BE2C (cell line): ENCODE measurements at regions not wholly inside any gene's neighbourhood (a gene's known extent, or its start where the extent isn't known, plus 50 kb on each side); places are given as distances from the start of the nearest gene placed in this dataset.

Experiments
- DNase-seq: peaks from one replicate; pipeline ENCODE4 v3.0.0-alpha.2; 2020
- H3K27me3 ChIP-seq: fragments of 250-450 bp; sonication (Bioruptor Pico); 2 replicates; pipeline ENCODE4 v1.5.1; 2020; ENCODE audit warnings: mild to moderate bottlenecking
- H3K36me3 ChIP-seq: fragments of 250-450 bp; sonication (Bioruptor Pico); 2 replicates; pipeline ENCODE4 v1.5.1; 2020; ENCODE audit warnings: mild to moderate bottlenecking
- H3K4me1 ChIP-seq: fragments of 250-450 bp; sonication (Bioruptor Pico); 2 replicates; pipeline ENCODE4 v1.5.1; 2020
- H3K4me3 ChIP-seq: 2 replicates; pipeline ENCODE4 v1.5.1; 2011; ENCODE audit warnings: low read depth, low read length
- H3K9me3 ChIP-seq: fragments of 250-450 bp; sonication (Bioruptor Pico); 2 replicates; pipeline ENCODE4 v1.5.1; 2020
- TF ChIP-seq, protein P1 (sequence below): IDR thresholded peaks from 2 replicates; pipeline ENCODE4 v1.5.1; 2012; ENCODE audit warnings: mild to moderate bottlenecking, low read depth, low read length

DNA sequence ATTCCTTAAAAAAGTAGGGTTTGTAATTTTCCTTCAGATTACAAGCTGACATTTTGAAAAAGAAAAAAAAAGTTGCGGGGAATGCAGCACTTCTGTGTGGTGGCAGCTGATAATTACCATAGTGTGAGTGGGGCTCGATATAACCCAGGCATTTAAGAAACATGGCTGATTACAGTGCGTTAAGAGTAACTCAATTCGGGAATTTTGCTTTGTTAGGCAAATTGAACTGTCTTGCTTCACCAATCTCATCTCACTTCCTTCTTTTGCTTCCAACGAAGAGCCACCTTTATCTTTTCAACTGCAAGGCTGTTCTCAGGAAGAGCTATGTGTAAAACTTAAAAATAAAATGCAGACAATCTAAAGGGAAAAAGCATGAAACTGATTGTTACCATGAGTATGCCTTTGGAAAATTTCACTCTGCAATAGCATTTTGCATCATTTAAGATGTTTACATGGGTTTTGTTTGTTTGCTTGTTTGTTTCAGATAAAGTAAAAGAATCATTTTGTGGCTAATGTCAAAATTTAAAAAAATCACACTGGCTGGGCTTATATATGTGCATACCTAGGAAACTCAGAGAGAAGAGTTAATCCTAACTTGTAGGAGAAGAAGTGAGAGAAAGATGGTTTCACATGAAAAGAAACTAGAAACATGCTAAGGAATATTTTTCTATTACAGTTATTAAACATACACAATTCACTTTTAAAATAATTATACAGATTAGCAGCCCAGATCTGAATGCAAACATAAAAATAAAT, 295.9 kb upstream of the ATP2B1 start:
- no peak for DNase-seq
- H3K4me1 ChIP-seq, result peaks cover 3% of the 10 kb centered on the region; the same call in 1 of the 2 replicates

GRCh38 chr12:90003688-90004087, 295.1 kb upstream of the ATP2B1 start:
- Histone ChIP-seq H3K4me1 (peaks cover 3% of the 10 kb centered on the region; the same call in 1 of the 2 replicates), H3K9me3 (no peaks in the 10 kb centered on the region), H3K36me3 (no peaks in the 10 kb centered on the region), H3K27me3 (no peaks in the 10 kb centered on the region), H3K4me3 (no peak overlapping the region)
- no peak for DNase-seq
- TF ChIP-seq, protein P1, sequence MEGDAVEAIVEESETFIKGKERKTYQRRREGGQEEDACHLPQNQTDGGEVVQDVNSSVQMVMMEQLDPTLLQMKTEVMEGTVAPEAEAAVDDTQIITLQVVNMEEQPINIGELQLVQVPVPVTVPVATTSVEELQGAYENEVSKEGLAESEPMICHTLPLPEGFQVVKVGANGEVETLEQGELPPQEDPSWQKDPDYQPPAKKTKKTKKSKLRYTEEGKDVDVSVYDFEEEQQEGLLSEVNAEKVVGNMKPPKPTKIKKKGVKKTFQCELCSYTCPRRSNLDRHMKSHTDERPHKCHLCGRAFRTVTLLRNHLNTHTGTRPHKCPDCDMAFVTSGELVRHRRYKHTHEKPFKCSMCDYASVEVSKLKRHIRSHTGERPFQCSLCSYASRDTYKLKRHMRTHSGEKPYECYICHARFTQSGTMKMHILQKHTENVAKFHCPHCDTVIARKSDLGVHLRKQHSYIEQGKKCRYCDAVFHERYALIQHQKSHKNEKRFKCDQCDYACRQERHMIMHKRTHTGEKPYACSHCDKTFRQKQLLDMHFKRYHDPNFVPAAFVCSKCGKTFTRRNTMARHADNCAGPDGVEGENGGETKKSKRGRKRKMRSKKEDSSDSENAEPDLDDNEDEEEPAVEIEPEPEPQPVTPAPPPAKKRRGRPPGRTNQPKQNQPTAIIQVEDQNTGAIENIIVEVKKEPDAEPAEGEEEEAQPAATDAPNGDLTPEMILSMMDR, result no peak

More for the DNA sequence above, 295.9 kb upstream of the ATP2B1 start:
- TF ChIP-seq, protein P1, result no peak
- Histone ChIP-seq H3K9me3 (no peaks in the 10 kb centered on the region), H3K27me3 (no peaks in the 10 kb centered on the region), H3K36me3 (no peaks in the 10 kb centered on the region), H3K4me3 (no peak overlapping the region)

DNA sequence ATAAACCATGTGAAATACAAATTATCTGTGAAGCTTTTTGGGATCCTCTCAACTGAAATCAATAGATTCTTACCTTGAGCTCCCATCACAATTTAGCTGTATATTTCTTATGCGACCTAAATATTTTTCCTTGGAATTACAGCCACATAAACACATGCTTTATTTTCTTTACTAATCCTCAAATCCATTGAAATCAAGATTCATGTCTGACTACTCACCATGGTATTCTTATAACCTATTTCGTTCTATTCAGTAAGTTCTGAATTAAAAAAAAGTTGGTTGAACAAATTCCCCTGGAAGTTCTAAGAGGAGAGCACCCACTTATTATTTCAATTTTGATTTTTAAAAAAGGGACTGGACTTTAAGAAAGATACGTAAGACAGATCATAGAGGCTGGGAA, 292.1 kb upstream of the ATP2B1 start:
- no peak for DNase-seq
- TF ChIP-seq, protein P1, result no peak

DNA sequence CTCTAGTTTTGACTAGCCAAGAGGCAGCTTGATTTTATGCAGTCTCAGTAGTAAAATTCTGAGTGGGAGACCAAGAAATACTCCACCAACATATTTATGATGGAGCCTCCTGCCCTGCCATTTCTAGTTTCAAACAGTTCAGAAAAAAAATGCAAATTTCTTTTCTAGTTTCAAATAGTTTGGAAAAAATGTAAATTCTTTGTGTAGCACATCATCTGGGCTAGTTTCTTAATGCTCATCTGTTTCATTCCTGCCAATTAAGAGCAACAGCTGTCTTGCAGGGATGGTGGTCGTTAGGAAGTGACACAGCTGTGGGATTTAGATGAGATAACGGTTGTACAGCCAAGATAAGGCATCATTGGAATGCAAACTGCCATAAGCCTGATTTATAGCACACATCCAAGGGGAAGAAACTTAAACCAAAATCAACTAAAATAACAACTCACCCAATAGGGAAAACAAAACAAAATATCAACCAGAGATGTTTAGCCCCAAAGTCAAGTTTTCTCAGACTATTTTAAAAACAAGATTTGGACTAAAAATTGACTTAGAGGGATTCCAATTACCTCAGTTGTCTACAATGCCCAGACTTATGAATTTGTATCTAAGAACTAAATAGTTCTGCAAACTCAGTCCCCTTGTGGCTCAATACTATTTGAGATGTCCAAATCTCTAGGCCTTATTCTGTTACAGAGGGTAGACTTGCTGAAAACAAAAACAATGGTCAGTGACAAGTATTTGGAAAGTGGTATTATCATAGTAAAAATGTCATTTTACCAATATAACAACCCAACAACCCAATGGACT, 291.3 kb upstream of the ATP2B1 start:
- Histone ChIP-seq H3K27me3 (no peaks in the 10 kb centered on the region), H3K36me3 (no peaks in the 10 kb centered on the region), H3K4me3 (no peak overlapping the region), H3K9me3 (no peaks in the 10 kb centered on the region), H3K4me1 (peaks cover 3% of the 10 kb centered on the region; the same call in 1 of the 2 replicates)
- TF ChIP-seq, protein P1, result no peak
- no peak for DNase-seq

More for the DNA sequence above, 292.1 kb upstream of the ATP2B1 start:
- Histone ChIP-seq H3K4me1 (peaks cover 3% of the 10 kb centered on the region; the same call in 1 of the 2 replicates), H3K4me3 (no peak overlapping the region), H3K36me3 (no peaks in the 10 kb centered on the region), H3K27me3 (no peaks in the 10 kb centered on the region), H3K9me3 (no peaks in the 10 kb centered on the region)

DNA sequence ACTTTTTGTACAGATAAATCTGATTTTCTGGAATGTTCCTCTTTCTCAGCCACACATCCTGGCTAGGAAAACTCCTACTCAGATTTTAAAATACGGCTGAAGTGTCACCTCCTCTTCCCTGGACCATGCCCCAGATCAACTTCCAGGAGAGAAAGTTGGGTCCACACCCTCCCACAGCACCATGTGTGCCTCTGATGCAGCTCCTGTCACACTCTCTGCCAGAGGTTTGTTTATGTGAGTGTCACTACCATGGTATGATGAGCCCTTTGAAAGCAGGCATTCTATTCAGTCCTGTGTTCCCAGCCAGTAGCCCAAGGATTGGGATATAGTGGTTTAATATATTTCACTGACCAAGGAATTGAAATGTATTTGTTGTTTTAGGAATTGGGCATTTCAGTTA, 287.2 kb upstream of the ATP2B1 start:
- TF ChIP-seq, protein P1, result no peak
- no peaks in the 10 kb centered on the region for H3K4me1 ChIP-seq
- H3K4me3 ChIP-seq, result no peak overlapping the region
- no peaks in the 10 kb centered on the region for H3K9me3 ChIP-seq
- no peak for DNase-seq
- H3K27me3 ChIP-seq, result no peaks in the 10 kb centered on the region
- H3K36me3 ChIP-seq, result no peaks in the 10 kb centered on the region
